Kidney (tissue), 13 donors: ENCODE measurements at regions not wholly inside any gene's neighbourhood (a gene's known extent, or its start where the extent isn't known, plus 50 kb on each side); places are given as distances from the start of the nearest gene placed in this dataset.
A peak's percentile ranks its signal among the peaks of the same experiment; 100 is the strongest.

Source experiments
- DNase-seq, 5 donors: peaks; one replicate each; pipeline ENCODE4 v3.0.0-alpha.2; 2013 to 2020
- FAIRE-seq: peaks from 2 replicates; lab custom pipeline; 2012; peaks lifted over from hg19 to GRCh38; lab: Jason Lieb, UNC
- H3K27ac ChIP-seq, 2 donors: one replicate each; pipeline ENCODE4 v1.7.0; 2013; ENCODE audit warnings: low read depth in 2 of 2, low read length in 2 of 2, inconsistent platforms in 1 of 2
- H3K27me3 ChIP-seq: one replicate; pipeline ENCODE4 v1.7.1; 2013; ENCODE audit warnings: low read length, inconsistent platforms; ENCODE audit not compliant: control insufficient read depth, insufficient read depth
- H3K36me3 ChIP-seq, 3 donors: one replicate each; pipeline versions ENCODE4 v1.7.0 to v1.7.1; 2013; ENCODE audit warnings: low read length in 3 of 3, control low read depth in 1 of 3, inconsistent platforms in 1 of 3; ENCODE audit not compliant: insufficient read depth in 3 of 3, control insufficient read depth in 2 of 3
- H3K4me1 ChIP-seq, 3 donors: one replicate each; pipeline versions ENCODE4 v1.7.0 to v1.7.1; 2013; ENCODE audit warnings: low read length in 3 of 3, inconsistent platforms in 1 of 3, low read depth in 1 of 3; ENCODE audit not compliant: control insufficient read depth in 2 of 3, insufficient read depth in 2 of 3
- H3K4me3 ChIP-seq, 3 donors: one replicate each; pipeline versions ENCODE4 v1.7.0 to v1.8.1; 2013; ENCODE audit warnings: low read length in 3 of 3, control low read depth in 1 of 3, inconsistent platforms in 1 of 3
- H3K9ac ChIP-seq, 3 donors: one replicate each; pipeline versions ENCODE4 v1.7.0 to v1.7.1; 2013; ENCODE audit warnings: low read length in 3 of 3, control low read depth in 1 of 3, inconsistent platforms in 1 of 3
- H3K9me3 ChIP-seq, 3 donors: one replicate each; pipeline versions ENCODE4 v1.7.0 to v1.7.1; 2013; ENCODE audit warnings: low read length in 3 of 3, control low read depth in 1 of 3, inconsistent platforms in 1 of 3; ENCODE audit not compliant: control insufficient read depth in 2 of 3, insufficient read depth in 1 of 3
- CTCF ChIP-seq: IDR thresholded peaks from 3 replicates; pipeline ENCODE4 v1.5.1; 2012; ENCODE audit warnings: mild to moderate bottlenecking, moderate library complexity, borderline replicate concordance; ENCODE audit not compliant: insufficient read depth; ENCODE audit errors: extremely low read depth
- intact Hi-C: fragments of 100-400 bp; cut with DNase I; formaldehyde crosslinking; loops from one replicate; pipeline ENCODE4 v1.11.1; 2022
- donor health status: control.
- donor health status: control.
- donor health status: control.
- donor health status: control.
- donor health status: control.
- donor health status: DM: yes; HTN: yes; CAD: no.
- donor health status: Normal renal cell carcinoma (clear cell type).

- intact Hi-C loops: no loop called here
- Histone ChIP-seq H3K9me3 (peaks cover 0 to 6% (median 4%) of the 10 kb centered on the region in 3 donors), H3K9ac (no peak overlapping the region), H3K4me3 (no peak overlapping the region), H3K4me1 (no peaks in the 10 kb centered on the region), H3K36me3 (no peaks in the 10 kb centered on the region), H3K27ac (no peak overlapping the region), H3K27me3 (no peaks in the 10 kb centered on the region)
- FAIRE-seq (no peak), DNase-seq (no peak)
- TF ChIP-seq CTCF: no peak
Observed at GRCh38 chr9:20170122-20170521, 381.3 kb upstream of the SLC24A2 start.

- Histone ChIP-seq H3K4me3 (no peak overlapping the region), H3K9ac (no peak overlapping the region), H3K27ac (no peak overlapping the region), H3K4me1 (no peaks in the 10 kb centered on the region), H3K36me3 (no peaks in the 10 kb centered on the region), H3K27me3 (no peaks in the 10 kb centered on the region), H3K9me3 (no peaks in the 10 kb centered on the region)
- DNase-seq (peak in 2 of 5 donors; percentile 60 to 81), FAIRE-seq (no peak)
- intact Hi-C loops: no loop called here
- TF ChIP-seq CTCF: no peak
Observed at GRCh38 chr9:20152151-20152725, 363.4 kb upstream of the SLC24A2 start.

- DNase-seq: no peak
- Histone ChIP-seq H3K27me3 (no peaks in the 10 kb centered on the region), H3K9me3 (no peaks in the 10 kb centered on the region), H3K27ac (no peak overlapping the region), H3K36me3 (no peaks in the 10 kb centered on the region), H3K4me3 (no peak overlapping the region), H3K9ac (no peak overlapping the region), H3K4me1 (no peaks in the 10 kb centered on the region)
- no peak for TF ChIP-seq CTCF
- FAIRE-seq: no peak
- intact Hi-C loops: no loop called here
Observed at GRCh38 chr9:20148416-20148815, 359.6 kb upstream of the SLC24A2 start.

GRCh38 chr9:20144197-20144596 lies 355.4 kb upstream of the SLC24A2 start:
- TF ChIP-seq CTCF: no peak
- DNase-seq (peak in 4 of 5 donors; percentile 30 to 72 (median 58)), FAIRE-seq (no peak)
- Histone ChIP-seq H3K9ac (no peak overlapping the region), H3K27me3 (no peaks in the 10 kb centered on the region), H3K4me3 (peak overlapping the region in 1 of 3 donors; percentile 2), H3K4me1 (no peaks in the 10 kb centered on the region), H3K27ac (no peak overlapping the region), H3K9me3 (no peaks in the 10 kb centered on the region), H3K36me3 (no peaks in the 10 kb centered on the region)
- intact Hi-C loops: no loop called here
